WTC11 (cell line): ENCODE measurements at regions not wholly inside any gene's neighbourhood (a gene's known extent, or its start where the extent isn't known, plus 50 kb on each side); places are given as distances from the start of the nearest gene placed in this dataset.

Experiments
- ATF1 ChIP-seq: sonication (generic); formaldehyde crosslinking; IDR thresholded peaks from 2 replicates; pipeline ENCODE4 v1.8.1; 2023; ENCODE audit warnings: mild to moderate bottlenecking, moderate library complexity, missing genetic modification reagents
- CBFB ChIP-seq: sonication (generic); formaldehyde crosslinking; IDR thresholded peaks from 2 replicates; pipeline ENCODE4 v1.8.1; 2022; ENCODE audit warnings: mild to moderate bottlenecking, low read depth, missing genetic modification reagents
- CTCF ChIP-seq: fragments of 200-600 bp; IDR thresholded peaks from 2 replicates; pipeline ENCODE4 v1.8.0; 2022; ENCODE audit warnings: antibody characterized with exemption
- E2F4 ChIP-seq: sonication (generic); formaldehyde crosslinking; IDR thresholded peaks from 2 replicates; pipeline ENCODE4 v1.8.1; 2022; ENCODE audit warnings: low read depth, mild to moderate bottlenecking, moderate library complexity, missing genetic modification reagents, borderline replicate concordance
- FOXJ3 ChIP-seq: sonication (generic); formaldehyde crosslinking; IDR thresholded peaks from 2 replicates; pipeline ENCODE4 v1.9.0; 2021; ENCODE audit warnings: missing genetic modification reagents, mild to moderate bottlenecking, borderline replicate concordance
- STAT6 ChIP-seq: sonication (generic); formaldehyde crosslinking; conservative IDR thresholded peaks from 2 replicates; pipeline ENCODE4 v1.8.1; 2023; ENCODE audit warnings: mild to moderate bottlenecking, low read depth, missing genetic modification reagents, moderate library complexity
- TEAD4 ChIP-seq: sonication (generic); formaldehyde crosslinking; IDR thresholded peaks from 2 replicates; pipeline ENCODE4 v1.8.0; 2022; ENCODE audit warnings: mild to moderate bottlenecking, missing genetic modification reagents

- no peak for TF ChIP-seq TEAD4 (CRISPR knock-in tag)
- no peak for TF ChIP-seq CBFB (CRISPR knock-in tag)
- TF ChIP-seq CTCF = no peak
- TF ChIP-seq FOXJ3 (CRISPR knock-in tag) = no peak
- TF ChIP-seq ATF1 (CRISPR knock-in tag) = no peak
- no peak for TF ChIP-seq STAT6 (CRISPR knock-in tag)
- no peak for TF ChIP-seq E2F4 (CRISPR knock-in tag)
These were observed 118.3 kb upstream of the NAV2 start for GRCh38 chr11:19594326-19594725.
